Activated B cell treated with CpG ODN at 0.5 μM for 24 hours (primary cell): ENCODE measurements at regions not wholly inside any gene's neighbourhood (a gene's known extent, or its start where the extent isn't known, plus 50 kb on each side); places are given as distances from the start of the nearest gene placed in this dataset.

Experiments used
- ATAC-seq: fragments of 200-7000 bp; cut with Tn5 transposase; one replicate; pipeline ENCODE4 v1.10.0; 2021; ENCODE audit warnings: low read depth, mild to moderate bottlenecking, moderate library complexity
- CTCF ChIA-PET: fragments of 350-600 bp; sonication (Branson Sonifier 250); formaldehyde crosslinking; loops from one replicate; lab custom pipeline; 2021; ENCODE audit warnings: antibody characterized with exemption; lab: Charles Lee
- POLR2A ChIA-PET: fragments of 350-600 bp; sonication (Branson Sonifier 250); formaldehyde crosslinking; loops from one replicate; lab custom pipeline; 2021; ENCODE audit warnings: antibody characterized with exemption; lab: Charles Lee
- DNase-seq: peaks from one replicate; pipeline ENCODE4 v3.0.0; 2022
- H3K27ac Mint-ChIP-seq: one replicate; pipeline ENCODE4 v1.8.0; 2020; ENCODE audit warnings: mixed read lengths
- H3K27me3 Mint-ChIP-seq: one replicate; pipeline ENCODE4 v1.8.0; 2021; ENCODE audit warnings: mixed read lengths
- H3K36me3 Mint-ChIP-seq: one replicate; pipeline ENCODE4 v1.8.0; 2021; ENCODE audit warnings: low read depth, mixed read lengths
- H3K4me1 Mint-ChIP-seq: one replicate; pipeline ENCODE4 v1.8.0; 2021; ENCODE audit warnings: mixed read lengths
- H3K4me3 Mint-ChIP-seq: one replicate; pipeline ENCODE4 v1.8.0; 2020; ENCODE audit warnings: mild to moderate bottlenecking, mixed read lengths
- H3K9me3 Mint-ChIP-seq: one replicate; pipeline ENCODE4 v1.8.0; 2020; ENCODE audit warnings: mixed read lengths
- CTCF ChIP-seq: fragments of 200-600 bp; IDR thresholded peaks from one replicate; pipeline ENCODE4 v1.8.0; 2022; ENCODE audit warnings: antibody characterized with exemption, mild to moderate bottlenecking
- intact Hi-C: fragments of 100-400 bp; cut with micrococcal nuclease; formaldehyde crosslinking; loops from one replicate; pipeline ENCODE4 v1.15.1; 2024

GRCh38 chr3:43885908-43886618 lies 195.3 kb downstream of the ABHD5 start:
- ChIA-PET CTCF (no interaction called here), POLR2A (interaction anchor here (0.5 kb wide), 1 partner anchor 11 kb away, joined by 3 read pairs; no protein-coding TSS in a partner anchor)
- Mint-ChIP-seq H3K4me1 (no peaks in the 10 kb centered on the region), H3K36me3 (no peaks in the 10 kb centered on the region), H3K4me3 (no peak overlapping the region), H3K9me3 (no peaks in the 10 kb centered on the region), H3K27me3 (no peaks in the 10 kb centered on the region), H3K27ac (no peak overlapping the region)
- DNase-seq: no peak
- no peak for ATAC-seq
- intact Hi-C loops: no loop called here
- TF ChIP-seq CTCF: no peak

GRCh38 chr3:43892061-43892460 lies 201.3 kb downstream of the ABHD5 start:
- no peaks in the 10 kb centered on the region for H3K36me3 Mint-ChIP-seq
- DNase-seq (no peak), ATAC-seq (no peak)
- H3K4me1 Mint-ChIP-seq: peaks cover 33% of the 10 kb centered on the region
- peak overlapping the region; percentile 58 for H3K4me3 Mint-ChIP-seq
- intact Hi-C loops: loop anchor here (1.0 to 2.0 kb wide), 3 partner anchors 104 to 201 kb away; partner anchors contain the start of gene ABHD5
- ChIA-PET CTCF (no interaction called here), POLR2A (interaction anchor here (0.7 to 0.8 kb wide), 2 partner anchors 15 to 26 kb away, joined by 4 to 6 read pairs; no protein-coding TSS in a partner anchor)
- H3K27ac Mint-ChIP-seq: peak overlapping the region; percentile 50
- TF ChIP-seq CTCF: no peak
- H3K9me3 Mint-ChIP-seq: no peaks in the 10 kb centered on the region
- peaks cover 12% of the 10 kb centered on the region for H3K27me3 Mint-ChIP-seq

GRCh38 chr3:43892526-43892925 lies 201.8 kb downstream of the ABHD5 start:
- peak overlapping the region; percentile 50 for H3K27ac Mint-ChIP-seq
- TF ChIP-seq CTCF: no peak
- DNase-seq (no peak), ATAC-seq (peak; percentile 73)
- H3K36me3 Mint-ChIP-seq: no peaks in the 10 kb centered on the region
- CTCF ChIA-PET: interaction anchor here (1.5 kb wide), 1 partner anchor 104 kb away, joined by 4 read pairs; no protein-coding TSS in a partner anchor
- H3K4me1 Mint-ChIP-seq: peaks cover 33% of the 10 kb centered on the region
- intact Hi-C loops: loop anchor here (1.0 to 2.0 kb wide), 3 partner anchors 104 to 202 kb away; partner anchors contain the start of gene ABHD5
- no peaks in the 10 kb centered on the region for H3K9me3 Mint-ChIP-seq
- POLR2A ChIA-PET: interaction anchor here (0.7 to 0.8 kb wide), 2 partner anchors 14 to 27 kb away, joined by 4 to 6 read pairs; no protein-coding TSS in a partner anchor
- peaks cover 12% of the 10 kb centered on the region for H3K27me3 Mint-ChIP-seq
- H3K4me3 Mint-ChIP-seq: peak overlapping the region; percentile 58

GRCh38 chr3:43893727-43894126 lies 203.0 kb downstream of the ABHD5 start:
- Mint-ChIP-seq H3K4me3 (peak overlapping the region; percentile 83), H3K9me3 (no peaks in the 10 kb centered on the region), H3K27me3 (peaks cover 15% of the 10 kb centered on the region), H3K4me1 (peaks cover 33% of the 10 kb centered on the region), H3K27ac (peak overlapping the region; percentile 81), H3K36me3 (no peaks in the 10 kb centered on the region)
- no peak for TF ChIP-seq CTCF
- intact Hi-C loops: loop anchor here (1.0 to 2.0 kb wide), 2 partner anchors 14 to 203 kb away; partner anchors contain the start of gene ABHD5
- no peak for DNase-seq
- ChIA-PET CTCF (interaction anchor here (0.9 to 1.5 kb wide), 2 partner anchors 102 to 447 kb away, joined by 3 to 4 read pairs; no protein-coding TSS in a partner anchor), POLR2A (interaction anchor here (0.7 to 0.8 kb wide), 2 partner anchors 13 to 150 kb away, joined by 3 to 5 read pairs; no protein-coding TSS in a partner anchor)
- ATAC-seq: no peak
